SK-N-SH treated with all-trans-retinoic acid at 6 μM for 48 hours (cell line): ENCODE measurements at regions not wholly inside any gene's neighbourhood (a gene's known extent, or its start where the extent isn't known, plus 50 kb on each side); places are given as distances from the start of the nearest gene placed in this dataset.

Source experiments
- ATAC-seq: fragments of 200-7000 bp; cut with Tn5 transposase; 3 replicates; pipeline ENCODE4 v1.9.1; 2020; ENCODE audit warnings: mild to moderate bottlenecking, moderate library complexity
- ARNTL ChIP-seq: fragments of 450-650 bp; formaldehyde crosslinking; IDR thresholded peaks from 2 replicates; pipeline ENCODE4 v1.5.0; 2020; ENCODE audit warnings: low read depth, mild to moderate bottlenecking, moderate library complexity, borderline replicate concordance
- BACH2 ChIP-seq: fragments of 250-450 bp; sonication (Bioruptor Pico); IDR thresholded peaks from 2 replicates; pipeline ENCODE4 v1.9.0; 2021; ENCODE audit warnings: mild to moderate bottlenecking, borderline replicate concordance
- ESRRG ChIP-seq: fragments of 250-450 bp; sonication (Bioruptor Pico); IDR thresholded peaks from 2 replicates; pipeline ENCODE4 v1.6.1; 2021; ENCODE audit warnings: mild to moderate bottlenecking
- GLIS3 ChIP-seq: fragments of 250-450 bp; sonication (Bioruptor Pico); IDR thresholded peaks from 2 replicates; pipeline ENCODE4 v1.5.0; 2020; ENCODE audit warnings: mild to moderate bottlenecking, moderate library complexity
- ISL1 ChIP-seq: fragments of 250-450 bp; sonication (Bioruptor Pico); IDR thresholded peaks from 2 replicates; pipeline ENCODE4 v2.1.2; 2022; ENCODE audit warnings: mild to moderate bottlenecking, moderate library complexity
- OSR1 ChIP-seq: fragments of 250-450 bp; sonication (Bioruptor Pico); IDR thresholded peaks from 2 replicates; pipeline ENCODE4 v1.8.0; 2022; ENCODE audit warnings: moderate library complexity, mild to moderate bottlenecking, inconsistent platforms
- PPARA ChIP-seq: fragments of 250-450 bp; sonication (Bioruptor Pico); IDR thresholded peaks from 2 replicates; pipeline ENCODE4 v1.5.0; 2020; ENCODE audit warnings: mild to moderate bottlenecking, borderline replicate concordance
- SNAI2 ChIP-seq: fragments of 250-450 bp; sonication (Bioruptor Pico); IDR thresholded peaks from 2 replicates; pipeline ENCODE4 v1.5.0; 2020; ENCODE audit warnings: mild to moderate bottlenecking, moderate library complexity
- TCF4 ChIP-seq: fragments of 250-450 bp; sonication (Bioruptor Pico); IDR thresholded peaks from 2 replicates; pipeline ENCODE4 v1.8.0; 2021; ENCODE audit warnings: mild to moderate bottlenecking, moderate library complexity, borderline replicate concordance
- TOX ChIP-seq: fragments of 250-450 bp; sonication (Bioruptor Pico); IDR thresholded peaks from 2 replicates; pipeline ENCODE4 v1.8.0; 2021; ENCODE audit warnings: mild to moderate bottlenecking, moderate library complexity, borderline replicate concordance
- ZC3H10 ChIP-seq: fragments of 250-450 bp; sonication (Bioruptor Pico); IDR thresholded peaks from 2 replicates; pipeline ENCODE4 v1.5.1; 2021; ENCODE audit warnings: mild to moderate bottlenecking, moderate library complexity
- ZFP3 ChIP-seq: fragments of 250-450 bp; sonication (Bioruptor Pico); IDR thresholded peaks from 2 replicates; pipeline ENCODE4 v1.5.0; 2020; ENCODE audit warnings: mild to moderate bottlenecking, moderate library complexity
- ZFP30 ChIP-seq: fragments of 450-650 bp; formaldehyde crosslinking; IDR thresholded peaks from 2 replicates; pipeline ENCODE4 v1.5.0; 2022; ENCODE audit warnings: mild to moderate bottlenecking, moderate library complexity
- ZNF565 ChIP-seq: fragments of 450-650 bp; formaldehyde crosslinking; conservative IDR thresholded peaks from 2 replicates; pipeline ENCODE4 v1.5.0; 2020; ENCODE audit warnings: low read depth, mild to moderate bottlenecking, moderate library complexity
- ZNF70 ChIP-seq: fragments of 450-650 bp; formaldehyde crosslinking; IDR thresholded peaks from 2 replicates; pipeline ENCODE4 v1.5.0; 2020; ENCODE audit warnings: mild to moderate bottlenecking, moderate library complexity
- TF ChIP-seq, protein P1 (sequence below): fragments of 250-450 bp; sonication (Bioruptor Pico); IDR thresholded peaks from 2 replicates; pipeline ENCODE4 v1.8.0; 2021; ENCODE audit warnings: low read depth, mild to moderate bottlenecking, moderate library complexity, borderline replicate concordance
- TF ChIP-seq, protein P2 (sequence below): fragments of 250-450 bp; sonication (Bioruptor Pico); IDR thresholded peaks from 2 replicates; pipeline ENCODE4 v1.8.0; 2020; ENCODE audit warnings: mild to moderate bottlenecking, moderate library complexity, borderline replicate concordance
- TF ChIP-seq, protein P3 (sequence below): fragments of 250-450 bp; sonication (Bioruptor Pico); IDR thresholded peaks from 2 replicates; pipeline ENCODE4 v1.5.0; 2020; ENCODE audit warnings: mild to moderate bottlenecking, moderate library complexity
- TF ChIP-seq, protein P4 (sequence below): fragments of 250-450 bp; sonication (Bioruptor Pico); IDR thresholded peaks from 2 replicates; pipeline ENCODE4 v1.5.1; 2021; ENCODE audit warnings: mild to moderate bottlenecking, moderate library complexity
- TF ChIP-seq, protein P5 (sequence below): fragments of 250-450 bp; sonication (Bioruptor Pico); IDR thresholded peaks from 2 replicates; pipeline ENCODE4 v1.5.1; 2020; ENCODE audit warnings: low read depth, mild to moderate bottlenecking, moderate library complexity

DNA sequence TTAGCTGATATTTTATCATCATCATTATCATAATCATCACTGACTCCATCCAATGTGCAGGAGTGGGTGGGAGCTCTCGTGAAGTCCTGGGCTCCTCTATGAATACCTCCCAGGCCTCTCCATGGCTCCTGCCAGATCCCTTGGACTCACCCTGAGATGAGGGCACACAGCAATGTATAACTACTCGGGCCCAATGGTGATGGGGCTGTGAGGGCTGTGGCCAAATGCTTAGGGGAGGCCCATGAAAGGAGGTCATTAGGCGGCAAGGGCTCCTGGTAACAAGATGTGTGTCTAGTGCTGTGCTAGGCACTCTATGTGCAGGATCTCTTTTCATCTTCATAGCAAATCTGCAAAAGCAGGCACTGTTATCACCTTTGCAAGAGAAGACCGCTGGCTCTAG is 270.9 kb downstream of the GLRX3 start (continued):
- TF ChIP-seq, protein P1, sequence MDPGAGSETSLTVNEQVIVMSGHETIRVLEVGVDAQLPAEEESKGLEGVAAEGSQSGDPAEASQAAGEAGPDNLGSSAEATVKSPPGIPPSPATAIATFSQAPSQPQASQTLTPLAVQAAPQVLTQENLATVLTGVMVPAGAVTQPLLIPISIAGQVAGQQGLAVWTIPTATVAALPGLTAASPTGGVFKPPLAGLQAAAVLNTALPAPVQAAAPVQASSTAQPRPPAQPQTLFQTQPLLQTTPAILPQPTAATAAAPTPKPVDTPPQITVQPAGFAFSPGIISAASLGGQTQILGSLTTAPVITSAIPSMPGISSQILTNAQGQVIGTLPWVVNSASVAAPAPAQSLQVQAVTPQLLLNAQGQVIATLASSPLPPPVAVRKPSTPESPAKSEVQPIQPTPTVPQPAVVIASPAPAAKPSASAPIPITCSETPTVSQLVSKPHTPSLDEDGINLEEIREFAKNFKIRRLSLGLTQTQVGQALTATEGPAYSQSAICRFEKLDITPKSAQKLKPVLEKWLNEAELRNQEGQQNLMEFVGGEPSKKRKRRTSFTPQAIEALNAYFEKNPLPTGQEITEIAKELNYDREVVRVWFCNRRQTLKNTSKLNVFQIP (CRISPR knock-in tag), result no peak
- no peak for TF ChIP-seq ZFP3
- no peak for TF ChIP-seq GLIS3 (CRISPR knock-in tag)
- TF ChIP-seq BACH2 (CRISPR knock-in tag), result no peak
- TF ChIP-seq, protein P2, sequence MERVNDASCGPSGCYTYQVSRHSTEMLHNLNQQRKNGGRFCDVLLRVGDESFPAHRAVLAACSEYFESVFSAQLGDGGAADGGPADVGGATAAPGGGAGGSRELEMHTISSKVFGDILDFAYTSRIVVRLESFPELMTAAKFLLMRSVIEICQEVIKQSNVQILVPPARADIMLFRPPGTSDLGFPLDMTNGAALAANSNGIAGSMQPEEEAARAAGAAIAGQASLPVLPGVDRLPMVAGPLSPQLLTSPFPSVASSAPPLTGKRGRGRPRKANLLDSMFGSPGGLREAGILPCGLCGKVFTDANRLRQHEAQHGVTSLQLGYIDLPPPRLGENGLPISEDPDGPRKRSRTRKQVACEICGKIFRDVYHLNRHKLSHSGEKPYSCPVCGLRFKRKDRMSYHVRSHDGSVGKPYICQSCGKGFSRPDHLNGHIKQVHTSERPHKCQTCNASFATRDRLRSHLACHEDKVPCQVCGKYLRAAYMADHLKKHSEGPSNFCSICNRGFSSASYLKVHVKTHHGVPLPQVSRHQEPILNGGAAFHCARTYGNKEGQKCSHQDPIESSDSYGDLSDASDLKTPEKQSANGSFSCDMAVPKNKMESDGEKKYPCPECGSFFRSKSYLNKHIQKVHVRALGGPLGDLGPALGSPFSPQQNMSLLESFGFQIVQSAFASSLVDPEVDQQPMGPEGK (CRISPR knock-in tag), result no peak
- TF ChIP-seq SNAI2 (CRISPR knock-in tag), result no peak

DNA sequence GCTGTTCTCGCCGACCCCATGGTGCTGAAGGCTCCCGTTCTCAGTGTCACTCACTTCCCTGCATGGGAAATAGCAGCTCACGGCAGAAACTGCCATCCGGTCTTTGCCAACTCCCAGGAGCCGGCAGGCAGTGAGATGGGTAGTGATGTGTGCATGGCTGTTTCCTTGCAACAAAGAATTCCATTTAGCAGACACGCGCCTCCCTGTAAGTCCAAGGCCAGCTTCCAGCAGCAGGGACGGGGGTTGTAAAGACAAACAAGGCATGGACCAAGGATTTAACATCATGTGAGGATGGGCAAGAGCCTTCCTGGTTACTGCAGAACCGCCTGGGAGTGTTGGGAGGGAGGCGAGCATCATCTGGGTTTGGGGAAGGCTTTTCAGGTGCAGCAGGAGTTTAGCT is 273.1 kb downstream of the GLRX3 start:
- ATAC-seq, result no peak
- TF ChIP-seq SNAI2 (CRISPR knock-in tag) (no peak), ISL1 (no peak), ZFP30 (CRISPR knock-in tag) (no peak), OSR1 (no peak), PPARA (CRISPR knock-in tag) (no peak), TOX (CRISPR knock-in tag) (no peak), ZFP3 (no peak), ZNF70 (CRISPR knock-in tag) (no peak), TCF4 (CRISPR knock-in tag) (no peak), ARNTL (CRISPR knock-in tag) (no peak), ZNF565 (CRISPR knock-in tag) (no peak), ZC3H10 (CRISPR knock-in tag) (no peak), ESRRG (CRISPR knock-in tag) (no peak)
- TF ChIP-seq, protein P3, sequence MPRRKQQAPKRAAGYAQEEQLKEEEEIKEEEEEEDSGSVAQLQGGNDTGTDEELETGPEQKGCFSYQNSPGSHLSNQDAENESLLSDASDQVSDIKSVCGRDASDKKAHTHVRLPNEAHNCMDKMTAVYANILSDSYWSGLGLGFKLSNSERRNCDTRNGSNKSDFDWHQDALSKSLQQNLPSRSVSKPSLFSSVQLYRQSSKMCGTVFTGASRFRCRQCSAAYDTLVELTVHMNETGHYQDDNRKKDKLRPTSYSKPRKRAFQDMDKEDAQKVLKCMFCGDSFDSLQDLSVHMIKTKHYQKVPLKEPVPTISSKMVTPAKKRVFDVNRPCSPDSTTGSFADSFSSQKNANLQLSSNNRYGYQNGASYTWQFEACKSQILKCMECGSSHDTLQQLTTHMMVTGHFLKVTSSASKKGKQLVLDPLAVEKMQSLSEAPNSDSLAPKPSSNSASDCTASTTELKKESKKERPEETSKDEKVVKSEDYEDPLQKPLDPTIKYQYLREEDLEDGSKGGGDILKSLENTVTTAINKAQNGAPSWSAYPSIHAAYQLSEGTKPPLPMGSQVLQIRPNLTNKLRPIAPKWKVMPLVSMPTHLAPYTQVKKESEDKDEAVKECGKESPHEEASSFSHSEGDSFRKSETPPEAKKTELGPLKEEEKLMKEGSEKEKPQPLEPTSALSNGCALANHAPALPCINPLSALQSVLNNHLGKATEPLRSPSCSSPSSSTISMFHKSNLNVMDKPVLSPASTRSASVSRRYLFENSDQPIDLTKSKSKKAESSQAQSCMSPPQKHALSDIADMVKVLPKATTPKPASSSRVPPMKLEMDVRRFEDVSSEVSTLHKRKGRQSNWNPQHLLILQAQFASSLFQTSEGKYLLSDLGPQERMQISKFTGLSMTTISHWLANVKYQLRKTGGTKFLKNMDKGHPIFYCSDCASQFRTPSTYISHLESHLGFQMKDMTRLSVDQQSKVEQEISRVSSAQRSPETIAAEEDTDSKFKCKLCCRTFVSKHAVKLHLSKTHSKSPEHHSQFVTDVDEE (CRISPR knock-in tag), result no peak
- TF ChIP-seq, protein P4, sequence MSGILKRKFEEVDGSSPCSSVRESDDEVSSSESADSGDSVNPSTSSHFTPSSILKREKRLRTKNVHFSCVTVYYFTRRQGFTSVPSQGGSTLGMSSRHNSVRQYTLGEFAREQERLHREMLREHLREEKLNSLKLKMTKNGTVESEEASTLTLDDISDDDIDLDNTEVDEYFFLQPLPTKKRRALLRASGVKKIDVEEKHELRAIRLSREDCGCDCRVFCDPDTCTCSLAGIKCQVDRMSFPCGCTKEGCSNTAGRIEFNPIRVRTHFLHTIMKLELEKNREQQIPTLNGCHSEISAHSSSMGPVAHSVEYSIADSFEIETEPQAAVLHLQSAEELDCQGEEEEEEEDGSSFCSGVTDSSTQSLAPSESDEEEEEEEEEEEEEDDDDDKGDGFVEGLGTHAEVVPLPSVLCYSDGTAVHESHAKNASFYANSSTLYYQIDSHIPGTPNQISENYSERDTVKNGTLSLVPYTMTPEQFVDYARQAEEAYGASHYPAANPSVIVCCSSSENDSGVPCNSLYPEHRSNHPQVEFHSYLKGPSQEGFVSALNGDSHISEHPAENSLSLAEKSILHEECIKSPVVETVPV (CRISPR knock-in tag), result no peak
- TF ChIP-seq, protein P1 (CRISPR knock-in tag), result no peak
- TF ChIP-seq, protein P2 (CRISPR knock-in tag), result no peak
- TF ChIP-seq, protein P5, sequence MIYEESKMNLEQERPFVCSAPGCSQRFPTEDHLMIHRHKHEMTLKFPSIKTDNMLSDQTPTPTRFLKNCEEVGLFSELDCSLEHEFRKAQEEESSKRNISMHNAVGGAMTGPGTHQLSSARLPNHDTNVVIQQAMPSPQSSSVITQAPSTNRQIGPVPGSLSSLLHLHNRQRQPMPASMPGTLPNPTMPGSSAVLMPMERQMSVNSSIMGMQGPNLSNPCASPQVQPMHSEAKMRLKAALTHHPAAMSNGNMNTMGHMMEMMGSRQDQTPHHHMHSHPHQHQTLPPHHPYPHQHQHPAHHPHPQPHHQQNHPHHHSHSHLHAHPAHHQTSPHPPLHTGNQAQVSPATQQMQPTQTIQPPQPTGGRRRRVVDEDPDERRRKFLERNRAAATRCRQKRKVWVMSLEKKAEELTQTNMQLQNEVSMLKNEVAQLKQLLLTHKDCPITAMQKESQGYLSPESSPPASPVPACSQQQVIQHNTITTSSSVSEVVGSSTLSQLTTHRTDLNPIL (CRISPR knock-in tag), result no peak
